H1 (cell line): ENCODE measurements at regions not wholly inside any gene's neighbourhood (a gene's known extent, or its start where the extent isn't known, plus 50 kb on each side); places are given as distances from the start of the nearest gene placed in this dataset. TPM values are rescaled to one million over a fixed set of nuclear protein-coding genes. Genes with fewer than 3 reads are reported as not detected.

Source experiments
- small RNA-seq: library from polyadenylated mRNA; stranded (forward); fragments of <200 nt; extraction: miRNeasy Mini kit (QIAGEN cat#:217004); gene quantifications from one replicate; pipeline ENCODE3, GENCODE V24; 2013; ENCODE audit not compliant: insufficient read depth

Small RNA genes in the stretch of these regions (small RNA-seq; reads per million reads assigned to genes)
- gene RNU1-44P, result not detected
